PC-9 (cell line): ENCODE measurements at regions not wholly inside any gene's neighbourhood (a gene's known extent, or its start where the extent isn't known, plus 50 kb on each side); places are given as distances from the start of the nearest gene placed in this dataset.

Experiments
- CTCF ChIP-seq: fragments of 200-600 bp; sonication (generic); conservative IDR thresholded peaks from 2 replicates; pipeline ENCODE4 v1.6.1; 2017; ENCODE audit warnings: mixed run types, antibody characterized with exemption, mild to moderate bottlenecking, moderate library complexity
- EZH2 ChIP-seq: fragments of 200-600 bp; sonication (generic); IDR thresholded peaks from 2 replicates; pipeline ENCODE4 v1.8.0; 2017; ENCODE audit warnings: antibody characterized with exemption, low read depth

GRCh38 chr12:105878964-105879363, 259.8 kb downstream of the NUAK1 start:
- TF ChIP-seq CTCF: no peak
- TF ChIP-seq EZH2: no peak
